ENCODE measurements at regions not wholly inside any gene's neighbourhood (a gene's known extent, or its start where the extent isn't known, plus 50 kb on each side); places are given as distances from the start of the nearest gene placed in this dataset.
"Not testable (repeated sequence)": the region's sequence is repeated elsewhere in the genome, so short reads cannot be mapped to it uniquely, and the experiment has no call there.

GRCh38 chr12:12004524-12004923 is 66.2 kb upstream of the BCL2L14 start:
- H3K27me3 ChIP-seq (replicated peaks; ENCODE audit: insufficient read depth): no peaks in the 10 kb centered on the region
- no peaks in the 10 kb centered on the region for H3K4me1 ChIP-seq (ENCODE audit: control insufficient read depth in 1 of 2, low read depth in 2 of 2)
- no peaks in the 10 kb centered on the region for H3K9me3 ChIP-seq
- no peak overlapping the region for H3K27ac ChIP-seq
- no peak overlapping the region for H3K4me3 ChIP-seq
- no peak for TF ChIP-seq CTCF (IDR thresholded peaks at IDR 0.05)
- H3K36me3 ChIP-seq: no peaks in the 10 kb centered on the region
- no peak for ATAC-seq (ENCODE audit: insufficient number of reproducible peaks, low FRiP score, low read depth)
- no peak for DNase-seq (ENCODE audit: low spot score)

DNA sequence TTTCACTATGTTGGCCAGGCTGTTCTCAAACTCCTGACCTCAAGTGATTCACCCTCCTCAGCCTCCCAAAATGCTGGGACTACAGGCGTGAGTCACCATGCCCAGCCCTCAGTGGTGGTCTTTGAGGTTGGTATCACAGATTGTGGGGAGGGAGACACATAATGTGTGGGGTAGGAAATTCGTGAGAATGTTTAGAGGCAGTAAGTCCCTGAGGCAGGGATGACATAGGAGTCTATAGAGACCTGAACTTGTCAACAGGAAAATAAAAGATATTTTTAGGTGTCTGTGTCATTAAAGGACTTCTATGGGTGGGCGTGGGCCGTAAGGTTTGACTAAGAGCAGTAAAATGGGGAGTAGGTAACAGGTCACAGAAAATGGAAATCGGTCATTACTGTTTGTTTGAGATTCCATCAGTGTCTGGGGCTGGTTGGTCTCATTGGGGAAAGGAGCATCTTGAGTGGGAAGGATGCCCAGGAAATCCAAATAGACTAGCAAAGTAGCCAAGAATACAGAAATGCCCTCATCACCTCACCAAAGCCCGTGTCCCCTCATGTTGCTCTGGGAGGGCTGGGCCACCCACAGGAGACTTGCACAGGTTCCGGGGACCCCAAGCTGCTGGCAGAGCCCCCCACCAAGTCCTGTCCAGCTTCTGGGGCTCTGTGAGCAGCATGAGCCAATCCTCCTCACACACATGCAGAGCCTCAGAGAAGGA is 63.6 kb upstream of the BCL2L14 start:
- Histone ChIP-seq H3K9me3 (no peaks in the 10 kb centered on the region), H3K27me3 (replicated peaks; ENCODE audit: insufficient read depth) (no peaks in the 10 kb centered on the region), H3K4me3 (no peak overlapping the region), H3K36me3 (no peaks in the 10 kb centered on the region), H3K4me1 (ENCODE audit: control insufficient read depth in 1 of 2, low read depth in 2 of 2) (peaks cover 0 to 14% of the 10 kb centered on the region in 2 donors), H3K27ac (no peak overlapping the region)
- DNase-seq (ENCODE audit: low spot score) (no peak), ATAC-seq (ENCODE audit: insufficient number of reproducible peaks, low FRiP score, low read depth) (no peak)
- TF ChIP-seq CTCF (IDR thresholded peaks at IDR 0.05): no peak

GRCh38 chr12:12007713-12008231 is 63.0 kb upstream of the BCL2L14 start:
- no peak overlapping the region for H3K27ac ChIP-seq
- no peaks in the 10 kb centered on the region for H3K27me3 ChIP-seq (replicated peaks; ENCODE audit: insufficient read depth)
- DNase-seq (ENCODE audit: low spot score) (no peak), ATAC-seq (ENCODE audit: insufficient number of reproducible peaks, low FRiP score, low read depth) (no peak)
- no peaks in the 10 kb centered on the region for H3K9me3 ChIP-seq
- no peak overlapping the region for H3K4me3 ChIP-seq
- H3K4me1 ChIP-seq (ENCODE audit: control insufficient read depth in 1 of 2, low read depth in 2 of 2): peaks cover 0 to 14% of the 10 kb centered on the region in 2 donors
- TF ChIP-seq CTCF (IDR thresholded peaks at IDR 0.05): no peak
- H3K36me3 ChIP-seq: no peaks in the 10 kb centered on the region

- no peak overlapping the region for H3K27ac ChIP-seq
- no peak overlapping the region for H3K4me3 ChIP-seq
- no peaks in the 10 kb centered on the region for H3K9me3 ChIP-seq
- DNase-seq (ENCODE audit: low spot score): no peak
- ATAC-seq (ENCODE audit: insufficient number of reproducible peaks, low FRiP score, low read depth): no peak
- H3K4me1 ChIP-seq (ENCODE audit: control insufficient read depth in 1 of 2, low read depth in 2 of 2): peaks cover 0 to 14% of the 10 kb centered on the region in 2 donors
- H3K36me3 ChIP-seq: no peaks in the 10 kb centered on the region
- no peaks in the 10 kb centered on the region for H3K27me3 ChIP-seq (replicated peaks; ENCODE audit: insufficient read depth)
- TF ChIP-seq CTCF (IDR thresholded peaks at IDR 0.05): no peak
Observed at GRCh38 chr12:12008232-12008850, 62.4 kb upstream of the BCL2L14 start.

GRCh38 chr12:12008931-12009611 is 61.7 kb upstream of the BCL2L14 start:
- ATAC-seq (ENCODE audit: insufficient number of reproducible peaks, low FRiP score, low read depth) (no peak), DNase-seq (ENCODE audit: low spot score) (no peak)
- Histone ChIP-seq H3K4me1 (ENCODE audit: control insufficient read depth in 1 of 2, low read depth in 2 of 2) (peaks cover 0 to 14% of the 10 kb centered on the region in 2 donors), H3K27ac (peak overlapping the region in 1 of 2 donors; percentile 24), H3K4me3 (no peak overlapping the region), H3K9me3 (no peaks in the 10 kb centered on the region), H3K36me3 (no peaks in the 10 kb centered on the region), H3K27me3 (replicated peaks; ENCODE audit: insufficient read depth) (no peaks in the 10 kb centered on the region)
- TF ChIP-seq CTCF (IDR thresholded peaks at IDR 0.05): no peak

DNA sequence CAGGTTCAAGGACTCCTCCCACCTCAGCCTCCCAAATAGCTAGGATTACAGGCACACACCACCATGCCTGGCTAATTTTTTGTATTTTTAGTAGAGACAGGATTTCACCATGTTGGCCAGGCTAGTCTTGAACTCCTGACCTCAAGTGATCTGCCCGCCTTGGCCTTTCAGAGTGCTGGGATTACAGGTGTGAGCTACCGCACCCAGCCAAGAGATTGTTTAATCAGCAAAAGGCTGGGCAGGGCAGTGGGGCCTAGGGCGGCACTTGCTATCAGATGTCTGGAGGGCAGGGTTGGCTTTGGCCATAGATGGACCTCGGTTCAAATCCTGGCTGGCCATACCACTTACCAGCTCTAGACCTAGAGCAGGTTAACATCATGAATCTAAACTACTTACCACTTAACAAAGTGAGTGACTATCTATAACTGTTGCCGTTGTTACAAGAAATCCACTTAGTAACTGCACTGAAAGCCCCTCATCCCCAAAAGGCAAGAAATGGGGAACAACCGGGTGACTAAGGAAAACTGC is 60.9 kb upstream of the BCL2L14 start:
- peaks cover 0 to 14% of the 10 kb centered on the region in 2 donors for H3K4me1 ChIP-seq (ENCODE audit: control insufficient read depth in 1 of 2, low read depth in 2 of 2)
- H3K27me3 ChIP-seq (replicated peaks; ENCODE audit: insufficient read depth); H3K9me3 ChIP-seq; DNase-seq (ENCODE audit: low spot score); H3K36me3 ChIP-seq; ATAC-seq (ENCODE audit: insufficient number of reproducible peaks, low FRiP score, low read depth): not testable (repeated sequence)
- peak overlapping the region; percentile 28 for H3K4me3 ChIP-seq
- peak overlapping the region in 1 of 2 donors; percentile 24 for H3K27ac ChIP-seq
